Peyer's patch (tissue), 4 donors: ENCODE measurements at regions not wholly inside any gene's neighbourhood (a gene's known extent, or its start where the extent isn't known, plus 50 kb on each side); places are given as distances from the start of the nearest gene placed in this dataset.

Experiments used
- CTCF ChIP-seq, 6 experiments: fragments of 450-650 bp in 4 of 6; fragments of 200-600 bp in 2 of 6; sonication (generic) in 1 of 6; IDR thresholded peaks; one replicate each; pipeline ENCODE4 v1.5.1; 2017 to 2019; ENCODE audit warnings: antibody characterized with exemption in 6 of 6, mild to moderate bottlenecking in 3 of 6, moderate library complexity in 1 of 6
- POLR2A ChIP-seq, 2 donors: fragments of 450-650 bp; IDR thresholded peaks; one replicate each; pipeline ENCODE4 v1.5.1; 2017; ENCODE audit warnings: antibody characterized with exemption in 2 of 2, mild to moderate bottlenecking in 2 of 2, moderate library complexity in 2 of 2

GRCh38 chr6:164106345-164106769 is 691.8 kb downstream of the QKI start:
- TF ChIP-seq CTCF (IDR thresholded peaks at IDR 0.05) (no peak), POLR2A (IDR thresholded peaks at IDR 0.05) (no peak)
